ENCODE measurements at regions not wholly inside any gene's neighbourhood (a gene's known extent, or its start where the extent isn't known, plus 50 kb on each side); places are given as distances from the start of the nearest gene placed in this dataset.

GRCh38 chr1:222914861-222915632 is 100.2 kb downstream of the DISP1 start:
- TF ChIP-seq ETV5 (CRISPR knock-in tag; IDR thresholded peaks at IDR 0.05; ENCODE audit: low read depth) (no peak), POLR2A (conservative IDR thresholded peaks at IDR 0.05) (no peak), RCOR1 (IDR thresholded peaks at IDR 0.05; ENCODE audit: borderline replicate concordance in 1 of 2, low read depth in 2 of 2, low read length in 2 of 2) (no peak), ZZZ3 (IDR thresholded peaks at IDR 0.05) (no peak), SREBF2 (CRISPR knock-in tag; IDR thresholded peaks at IDR 0.05) (no peak)
- TF ChIP-seq, protein P1, sequence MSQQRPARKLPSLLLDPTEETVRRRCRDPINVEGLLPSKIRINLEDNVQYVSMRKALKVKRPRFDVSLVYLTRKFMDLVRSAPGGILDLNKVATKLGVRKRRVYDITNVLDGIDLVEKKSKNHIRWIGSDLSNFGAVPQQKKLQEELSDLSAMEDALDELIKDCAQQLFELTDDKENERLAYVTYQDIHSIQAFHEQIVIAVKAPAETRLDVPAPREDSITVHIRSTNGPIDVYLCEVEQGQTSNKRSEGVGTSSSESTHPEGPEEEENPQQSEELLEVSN (IDR thresholded peaks at IDR 0.05; ENCODE audit: borderline replicate concordance in 1 of 2, extremely low read depth in 1 of 2, insufficient read depth in 1 of 2, insufficient read length in 1 of 2, low read depth in 1 of 2, low read length in 1 of 2, poor library complexity in 1 of 2, severe bottlenecking in 1 of 2), result no peak
